OCI-LY3 (cell line): ENCODE measurements at regions not wholly inside any gene's neighbourhood (a gene's known extent, or its start where the extent isn't known, plus 50 kb on each side); places are given as distances from the start of the nearest gene placed in this dataset.

Experiments used
- EZH2phosphoT487 ChIP-seq: fragments of 200-600 bp; shearing (Covaris generic); IDR thresholded peaks from 2 replicates; pipeline ENCODE4 v1.6.1; 2018; ENCODE audit warnings: antibody characterized with exemption, mixed run types, low read depth
- TF ChIP-seq, protein P1 (sequence below): fragments of 200-600, 300-600 bp; sonication (generic); IDR thresholded peaks from 2 replicates; pipeline ENCODE4 v1.5.1; 2014; ENCODE audit warnings: antibody characterized with exemption, low read length, low read depth

DNA sequence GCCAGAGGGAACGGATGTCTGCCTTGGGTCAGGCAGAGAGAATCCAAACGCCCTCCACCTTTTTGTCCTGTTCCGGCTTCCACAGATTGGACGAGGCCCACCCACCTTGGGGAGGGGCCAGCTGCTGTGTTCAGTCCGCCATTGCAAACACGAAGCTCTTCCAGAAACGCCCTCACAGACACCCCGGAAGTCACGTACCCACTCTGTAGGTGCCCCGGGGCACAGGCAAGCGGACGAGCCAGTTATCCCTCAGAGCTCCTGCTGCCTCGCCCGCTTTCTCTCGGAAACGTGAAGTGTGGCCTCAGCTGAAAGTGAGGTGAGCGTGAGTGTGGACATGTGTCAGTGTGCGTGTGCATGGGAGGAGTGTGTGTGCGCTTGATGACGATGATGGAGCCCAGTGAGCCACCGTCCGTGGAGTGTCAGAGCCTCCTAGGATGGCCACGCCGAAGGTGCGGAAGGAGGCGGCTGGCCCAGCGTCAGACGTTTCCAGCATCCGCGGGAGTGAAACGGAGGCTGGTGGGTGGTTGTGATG, 869.2 kb downstream of the TBC1D22A start:
- TF ChIP-seq, protein P1, sequence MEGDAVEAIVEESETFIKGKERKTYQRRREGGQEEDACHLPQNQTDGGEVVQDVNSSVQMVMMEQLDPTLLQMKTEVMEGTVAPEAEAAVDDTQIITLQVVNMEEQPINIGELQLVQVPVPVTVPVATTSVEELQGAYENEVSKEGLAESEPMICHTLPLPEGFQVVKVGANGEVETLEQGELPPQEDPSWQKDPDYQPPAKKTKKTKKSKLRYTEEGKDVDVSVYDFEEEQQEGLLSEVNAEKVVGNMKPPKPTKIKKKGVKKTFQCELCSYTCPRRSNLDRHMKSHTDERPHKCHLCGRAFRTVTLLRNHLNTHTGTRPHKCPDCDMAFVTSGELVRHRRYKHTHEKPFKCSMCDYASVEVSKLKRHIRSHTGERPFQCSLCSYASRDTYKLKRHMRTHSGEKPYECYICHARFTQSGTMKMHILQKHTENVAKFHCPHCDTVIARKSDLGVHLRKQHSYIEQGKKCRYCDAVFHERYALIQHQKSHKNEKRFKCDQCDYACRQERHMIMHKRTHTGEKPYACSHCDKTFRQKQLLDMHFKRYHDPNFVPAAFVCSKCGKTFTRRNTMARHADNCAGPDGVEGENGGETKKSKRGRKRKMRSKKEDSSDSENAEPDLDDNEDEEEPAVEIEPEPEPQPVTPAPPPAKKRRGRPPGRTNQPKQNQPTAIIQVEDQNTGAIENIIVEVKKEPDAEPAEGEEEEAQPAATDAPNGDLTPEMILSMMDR: no peak
- TF ChIP-seq EZH2phosphoT487: no peak
